ENCODE measurements at regions not wholly inside any gene's neighbourhood (a gene's known extent, or its start where the extent isn't known, plus 50 kb on each side); places are given as distances from the start of the nearest gene placed in this dataset.
"Not testable (repeated sequence)": the region's sequence is repeated elsewhere in the genome, so short reads cannot be mapped to it uniquely, and the experiment has no call there.

DNA sequence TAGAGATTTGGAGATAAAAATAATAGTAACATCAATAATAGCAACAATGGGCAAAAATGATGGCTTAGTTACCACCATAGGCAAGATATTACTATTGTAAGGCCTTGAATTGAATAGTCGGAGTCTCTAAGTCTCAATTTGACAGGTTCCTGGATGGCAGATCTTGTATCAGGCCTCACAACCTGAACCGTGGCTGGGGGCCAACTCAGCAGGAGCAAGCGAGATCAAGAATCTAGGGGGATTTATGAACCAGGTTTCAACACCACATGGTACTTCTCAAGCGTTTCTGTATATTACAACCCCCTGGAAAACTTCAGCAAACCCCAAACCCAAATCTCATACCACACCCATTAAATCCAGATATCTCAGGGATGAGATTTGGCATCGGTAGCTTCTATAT is 573.8 kb downstream of the LIG4 start:
- no peak for DNase-seq

DNA sequence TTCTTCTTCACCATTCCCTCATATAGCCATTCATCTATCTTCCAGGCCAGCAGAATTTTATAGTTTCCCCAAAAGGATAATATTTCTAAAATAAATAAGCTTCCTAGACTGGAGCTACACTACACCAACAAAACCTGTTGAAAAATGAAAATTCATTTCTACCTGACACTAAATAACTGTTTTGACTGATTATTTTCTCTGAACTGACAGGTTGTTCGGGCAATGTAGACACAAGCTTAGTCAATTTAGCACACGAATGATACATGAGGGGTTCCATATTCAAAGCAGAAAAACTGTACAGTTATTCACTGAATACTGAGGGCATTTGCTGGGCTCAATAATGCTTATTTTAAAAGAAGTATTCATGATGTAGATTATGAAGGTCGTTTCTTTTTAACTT is 589.7 kb downstream of the LIG4 start:
- DNase-seq = no peak

GRCh38 chr13:107617527-107617926 is 597.8 kb downstream of the LIG4 start:
- no peak for DNase-seq

- DNase-seq = no peak
Measured at GRCh38 chr13:107612376-107612775, 603.0 kb downstream of the LIG4 start.

- no peak for DNase-seq
Measured at GRCh38 chr13:107608736-107609135, 606.6 kb downstream of the LIG4 start.

- DNase-seq = no peak
Measured at GRCh38 chr13:107600971-107601370, 614.4 kb downstream of the LIG4 start.

GRCh38 chr13:107596306-107596705 is 619.0 kb downstream of the LIG4 start:
- not testable (repeated sequence) for DNase-seq

DNA sequence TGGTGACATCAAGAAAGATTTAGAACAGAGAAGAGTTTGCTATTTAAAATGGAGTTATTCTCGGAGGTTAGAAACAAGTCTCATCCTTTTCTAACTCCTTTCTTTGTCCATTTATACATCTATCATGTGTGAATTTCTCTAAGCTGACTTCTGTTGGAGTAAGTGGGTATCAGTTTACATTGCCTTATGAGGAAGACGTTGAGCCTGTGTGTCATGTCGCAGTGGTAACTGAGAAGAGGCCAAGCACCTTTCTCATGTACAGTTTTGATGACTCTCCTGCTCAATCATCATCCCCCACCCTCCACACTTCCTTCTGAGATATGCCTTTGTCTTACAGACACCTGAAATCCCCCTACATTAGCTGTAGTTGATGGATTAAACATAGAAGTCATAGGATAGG is 624.8 kb downstream of the LIG4 start:
- no peak for DNase-seq

DNA sequence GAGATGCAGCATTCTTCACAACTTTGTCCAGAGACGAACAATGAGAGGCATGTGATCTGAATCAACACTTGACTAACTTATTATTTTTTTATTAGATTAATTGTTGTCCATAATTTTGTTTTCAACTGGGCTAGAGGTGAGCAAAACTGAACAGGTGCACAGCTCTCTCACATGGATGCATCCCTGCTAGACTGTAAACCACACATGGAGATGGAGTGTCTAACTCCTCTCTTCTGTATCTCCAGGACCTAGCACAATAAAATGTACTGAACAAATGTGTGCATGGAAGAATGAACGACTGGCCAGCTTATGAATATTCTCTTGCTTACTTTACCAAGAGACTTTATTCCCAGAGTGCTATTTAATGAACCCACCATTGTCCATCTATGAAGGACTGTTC is 627.7 kb downstream of the LIG4 start:
- DNase-seq = no peak

- no peak for DNase-seq
Measured at GRCh38 chr13:107586216-107586615, 629.1 kb downstream of the LIG4 start.

DNA sequence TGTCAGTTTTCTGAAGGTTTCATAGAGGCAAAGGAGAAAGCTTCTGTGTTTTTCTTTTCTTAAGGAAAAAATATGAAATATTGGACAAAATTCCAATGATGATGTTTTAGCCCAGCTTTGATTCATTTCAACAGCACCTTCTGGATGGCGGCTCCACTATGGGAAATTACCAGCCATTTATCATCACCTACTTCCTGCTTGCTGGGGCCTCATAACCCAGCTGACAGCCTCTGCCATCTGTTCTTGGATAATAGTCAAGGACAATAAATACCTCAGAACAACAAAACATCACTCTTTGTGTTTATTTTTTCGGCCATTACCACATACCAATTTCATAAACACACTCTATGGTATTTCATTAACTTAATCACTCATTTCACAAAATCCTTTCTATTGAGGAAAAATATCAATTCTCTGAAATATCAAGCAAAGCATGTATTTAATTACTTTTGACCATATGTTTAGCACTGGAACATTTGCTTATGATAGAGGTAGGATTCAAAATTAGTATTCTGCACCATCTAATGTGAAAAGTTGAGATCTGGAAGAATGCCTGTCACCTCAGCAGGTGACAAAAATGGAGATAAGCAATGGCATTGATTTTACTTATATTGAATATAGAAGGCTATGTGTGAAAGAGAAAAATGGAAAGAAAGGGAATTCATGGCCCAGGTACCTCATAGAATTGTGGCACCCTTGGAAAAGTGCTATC is 629.7 kb downstream of the LIG4 start:
- no peak for DNase-seq

DNA sequence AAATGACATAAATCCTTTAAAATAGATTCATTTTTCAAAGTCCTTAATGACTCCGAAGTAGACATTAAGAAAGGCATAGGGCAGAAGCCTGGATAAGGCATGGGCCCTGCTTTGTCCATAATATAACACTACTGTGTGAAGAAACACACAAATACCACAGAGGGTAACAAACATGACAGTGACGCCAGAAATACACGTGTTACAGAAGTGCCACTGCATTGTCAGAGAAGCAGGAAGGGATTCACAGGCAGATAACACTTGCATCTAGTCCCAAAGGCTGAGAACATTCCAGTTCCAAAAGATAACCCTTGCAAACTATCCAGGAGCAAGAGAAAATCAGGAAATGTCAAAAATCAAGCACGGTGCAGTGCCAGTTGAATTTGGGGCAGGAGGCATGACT is 633.2 kb downstream of the LIG4 start:
- no peak for DNase-seq

- DNase-seq = no peak
Measured at GRCh38 chr13:107580741-107581412, 634.5 kb downstream of the LIG4 start.

DNA sequence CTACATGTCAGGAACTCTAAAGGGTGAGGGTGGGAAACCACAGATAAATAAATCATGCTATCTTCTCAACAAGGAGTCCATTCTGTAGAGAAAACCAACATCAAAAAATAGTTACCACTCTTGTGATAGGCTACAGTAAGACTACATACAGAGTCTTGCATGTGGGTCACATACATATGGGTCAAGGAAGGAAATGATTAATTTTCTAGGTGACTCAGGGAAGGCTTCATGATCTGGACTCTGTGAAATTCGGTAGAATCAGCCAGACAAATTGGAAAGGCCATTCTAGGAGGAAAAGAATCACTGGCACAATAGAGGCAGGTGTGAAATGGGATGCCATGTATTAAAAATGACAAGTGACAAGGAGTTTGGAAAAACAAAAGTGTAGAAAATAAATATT is 638.9 kb downstream of the LIG4 start:
- no peak for DNase-seq

GRCh38 chr13:107574517-107575210 is 640.7 kb downstream of the LIG4 start:
- DNase-seq = no peak

GRCh38 chr13:107573184-107573583 is 642.2 kb downstream of the LIG4 start:
- DNase-seq = no peak

GRCh38 chr13:107572156-107572555 is 643.2 kb downstream of the LIG4 start:
- no peak for DNase-seq

GRCh38 chr13:107568181-107568580 is 647.2 kb downstream of the LIG4 start:
- no peak for DNase-seq

- DNase-seq = no peak
Measured at GRCh38 chr13:107563099-107563925, 652.0 kb downstream of the LIG4 start.

DNA sequence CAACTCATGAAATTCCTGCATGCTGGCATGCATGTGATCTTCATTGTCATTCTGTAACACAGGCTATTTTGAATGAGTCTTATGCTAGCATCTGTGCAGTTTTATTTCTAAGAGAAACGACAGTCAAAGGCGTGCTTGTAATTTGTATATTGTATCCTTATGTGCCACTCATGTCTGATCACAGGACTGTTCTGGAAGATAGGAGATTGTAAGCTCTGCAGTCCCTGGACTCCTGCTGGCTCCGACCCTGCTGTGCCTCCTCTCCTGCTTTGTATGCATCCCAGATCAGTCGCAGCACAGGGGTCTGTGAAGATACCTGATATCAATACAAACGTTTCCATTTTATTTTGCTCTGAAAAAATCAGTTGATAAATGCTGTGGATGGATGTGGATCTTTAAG is 653.1 kb downstream of the LIG4 start:
- no peak for DNase-seq

- DNase-seq = no peak
Measured at GRCh38 chr13:107554460-107554859, 660.9 kb downstream of the LIG4 start.

DNA sequence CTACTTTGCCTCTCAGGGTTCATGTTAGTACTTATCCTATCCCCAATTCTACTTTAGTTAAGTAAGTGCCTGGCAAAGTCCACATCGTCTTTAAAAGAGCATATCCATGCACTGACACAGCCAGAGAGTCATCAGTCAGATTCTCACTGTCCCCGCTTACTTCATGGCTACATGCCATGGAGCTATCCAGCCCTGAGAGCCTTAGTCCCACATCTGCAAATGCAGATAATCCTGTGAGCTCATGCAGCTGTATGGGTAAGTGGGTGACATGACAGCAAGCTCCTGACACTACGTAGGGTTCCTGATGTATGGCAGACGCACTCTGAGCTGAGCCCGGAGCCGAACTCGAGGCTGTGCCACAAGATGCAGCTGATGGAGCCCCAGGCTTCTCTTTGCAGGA is 661.5 kb downstream of the LIG4 start:
- no peak for DNase-seq

DNA sequence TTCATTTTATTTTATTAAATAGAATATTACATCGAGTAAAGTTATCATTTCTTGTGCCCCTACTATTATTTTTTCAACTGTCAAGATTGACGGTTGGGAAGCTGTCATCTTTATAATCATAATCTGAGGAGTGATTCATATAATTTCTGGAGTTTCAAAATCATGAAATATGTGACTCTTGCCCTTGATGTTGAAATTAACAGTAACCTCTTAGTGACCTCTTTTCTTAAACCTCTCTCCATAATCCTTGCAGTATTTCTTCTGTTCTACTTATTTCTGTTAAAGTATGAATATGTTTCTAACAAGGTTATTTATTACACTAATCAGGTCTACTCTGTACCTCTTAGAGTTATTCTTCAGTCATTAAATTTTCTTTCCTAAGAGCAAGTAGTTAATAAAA is 663.8 kb downstream of the LIG4 start:
- DNase-seq = no peak

Measured in stimulated activated CD4-positive, alpha-beta T cell treated with anti-CD3 and anti-CD28 coated beads, Interleukin-2, amount 100 ng/mL, for 24 hours (primary cell).